ENCODE measurements at regions not wholly inside any gene's neighbourhood (a gene's known extent, or its start where the extent isn't known, plus 50 kb on each side); places are given as distances from the start of the nearest gene placed in this dataset.
"Not testable (repeated sequence)": the region's sequence is repeated elsewhere in the genome, so short reads cannot be mapped to it uniquely, and the experiment has no call there.

- H3K4me1 ChIP-seq, H3K36me3 ChIP-seq, H3K4me3 ChIP-seq, DNase-seq, H3K27ac ChIP-seq, H3K9me3 ChIP-seq, H3K27me3 ChIP-seq: not testable (repeated sequence)
These were observed 117.0 kb downstream of the SDHAF3 start for GRCh38 chr7:97234494-97234893.

- H3K9me3 ChIP-seq: peaks cover 0 to 9% (median 0%) of the 10 kb centered on the region in 4 donors
- H3K27ac ChIP-seq: no peak overlapping the region
- no peak for TF ChIP-seq POLR2A (IDR thresholded peaks at IDR 0.05)
- TF ChIP-seq CTCF (IDR thresholded peaks at IDR 0.05): no peak
- H3K4me1 ChIP-seq: no peaks in the 10 kb centered on the region
- H3K36me3 ChIP-seq: no peaks in the 10 kb centered on the region
- H3K27me3 ChIP-seq: no peaks in the 10 kb centered on the region
- H3K4me3 ChIP-seq: no peak overlapping the region
- DNase-seq: no peak
These were observed 128.8 kb downstream of the SDHAF3 start for GRCh38 chr7:97246317-97246716.

GRCh38 chr7:97258187-97258586 is 140.7 kb downstream of the SDHAF3 start:
- H3K9me3 ChIP-seq, H3K27ac ChIP-seq, H3K27me3 ChIP-seq, H3K36me3 ChIP-seq, DNase-seq, H3K4me1 ChIP-seq, H3K4me3 ChIP-seq: not testable (repeated sequence)

GRCh38 chr7:97269741-97270140 is 152.2 kb downstream of the SDHAF3 start:
- no peaks in the 10 kb centered on the region for H3K36me3 ChIP-seq
- no peak for DNase-seq
- no peak for TF ChIP-seq CTCF (IDR thresholded peaks at IDR 0.05)
- no peak for TF ChIP-seq POLR2A (IDR thresholded peaks at IDR 0.05)
- H3K4me1 ChIP-seq: no peaks in the 10 kb centered on the region
- no peak overlapping the region for H3K27ac ChIP-seq
- H3K27me3 ChIP-seq: no peaks in the 10 kb centered on the region
- no peaks in the 10 kb centered on the region for H3K9me3 ChIP-seq
- H3K4me3 ChIP-seq: no peak overlapping the region

- no peaks in the 10 kb centered on the region for H3K4me1 ChIP-seq
- no peaks in the 10 kb centered on the region for H3K36me3 ChIP-seq
- TF ChIP-seq CTCF (IDR thresholded peaks at IDR 0.05) (no peak), POLR2A (IDR thresholded peaks at IDR 0.05) (no peak)
- no peak overlapping the region for H3K4me3 ChIP-seq
- no peaks in the 10 kb centered on the region for H3K27me3 ChIP-seq
- no peak for DNase-seq
- H3K27ac ChIP-seq: no peak overlapping the region
- H3K9me3 ChIP-seq: no peaks in the 10 kb centered on the region
These were observed 152.8 kb downstream of the SDHAF3 start for GRCh38 chr7:97270280-97270679.

GRCh38 chr7:97271619-97272018 is 154.1 kb downstream of the SDHAF3 start:
- H3K9me3 ChIP-seq: no peaks in the 10 kb centered on the region
- H3K4me1 ChIP-seq: no peaks in the 10 kb centered on the region
- no peak for DNase-seq
- no peak overlapping the region for H3K27ac ChIP-seq
- TF ChIP-seq CTCF (IDR thresholded peaks at IDR 0.05) (no peak), POLR2A (IDR thresholded peaks at IDR 0.05) (no peak)
- no peak overlapping the region for H3K4me3 ChIP-seq
- H3K27me3 ChIP-seq: no peaks in the 10 kb centered on the region
- no peaks in the 10 kb centered on the region for H3K36me3 ChIP-seq

- no peak for DNase-seq
- Histone ChIP-seq H3K4me1 (no peaks in the 10 kb centered on the region), H3K27me3 (no peaks in the 10 kb centered on the region), H3K9me3 (no peaks in the 10 kb centered on the region), H3K27ac (no peak overlapping the region), H3K4me3 (no peak overlapping the region), H3K36me3 (no peaks in the 10 kb centered on the region)
- TF ChIP-seq POLR2A (IDR thresholded peaks at IDR 0.05) (no peak), CTCF (IDR thresholded peaks at IDR 0.05) (no peak)
These were observed 154.9 kb downstream of the SDHAF3 start for GRCh38 chr7:97272237-97272975.

Measured in Peyer's patch (tissue), 4 donors.